Choroid plexus epithelial cell (primary cell): ENCODE measurements at regions not wholly inside any gene's neighbourhood (a gene's known extent, or its start where the extent isn't known, plus 50 kb on each side); places are given as distances from the start of the nearest gene placed in this dataset.

Experiments used
- DNase-seq: peaks from one replicate; pipeline ENCODE4 v3.0.0-alpha.2; 2010; ENCODE audit warnings: low read depth
- H3K4me3 ChIP-seq: 2 replicates; pipeline ENCODE4 v1.5.1; 2011; ENCODE audit warnings: low read depth, mild to moderate bottlenecking, control low read depth, low read length, moderate library complexity
- CTCF ChIP-seq: conservative IDR thresholded peaks from 2 replicates; pipeline ENCODE4 v1.5.1; 2011; ENCODE audit warnings: low read depth, mild to moderate bottlenecking, control low read depth, inconsistent platforms, low read length, moderate library complexity

GRCh38 chr15:70281811-70282307, 184.1 kb upstream of the TLE3 start:
- H3K4me3 ChIP-seq, result no peak overlapping the region
- TF ChIP-seq CTCF, result no peak
- peak; percentile 50 for DNase-seq

GRCh38 chr15:70281261-70281810, 183.6 kb upstream of the TLE3 start:
- no peak for DNase-seq
- no peak overlapping the region for H3K4me3 ChIP-seq
- no peak for TF ChIP-seq CTCF

GRCh38 chr15:70280781-70281180, 183.1 kb upstream of the TLE3 start:
- H3K4me3 ChIP-seq, result no peak overlapping the region
- TF ChIP-seq CTCF, result no peak
- DNase-seq, result no peak

GRCh38 chr15:70279096-70279495, 181.4 kb upstream of the TLE3 start:
- DNase-seq, result no peak
- H3K4me3 ChIP-seq, result no peak overlapping the region
- no peak for TF ChIP-seq CTCF

GRCh38 chr15:70278644-70279043, 180.9 kb upstream of the TLE3 start:
- DNase-seq, result no peak
- no peak overlapping the region for H3K4me3 ChIP-seq
- TF ChIP-seq CTCF, result no peak

GRCh38 chr15:70277556-70277955, 179.8 kb upstream of the TLE3 start:
- no peak for DNase-seq
- TF ChIP-seq CTCF, result no peak
- no peak overlapping the region for H3K4me3 ChIP-seq

- TF ChIP-seq CTCF, result no peak
Measured at GRCh38 chr15:70276401-70276800, 178.7 kb upstream of the TLE3 start.

More at GRCh38 chr15:70276401-70276800, 178.7 kb upstream of the TLE3 start:
- H3K4me3 ChIP-seq, result no peak overlapping the region
- no peak for DNase-seq
